ENCODE measurements at regions not wholly inside any gene's neighbourhood (a gene's known extent, or its start where the extent isn't known, plus 50 kb on each side); places are given as distances from the start of the nearest gene placed in this dataset.

DNA sequence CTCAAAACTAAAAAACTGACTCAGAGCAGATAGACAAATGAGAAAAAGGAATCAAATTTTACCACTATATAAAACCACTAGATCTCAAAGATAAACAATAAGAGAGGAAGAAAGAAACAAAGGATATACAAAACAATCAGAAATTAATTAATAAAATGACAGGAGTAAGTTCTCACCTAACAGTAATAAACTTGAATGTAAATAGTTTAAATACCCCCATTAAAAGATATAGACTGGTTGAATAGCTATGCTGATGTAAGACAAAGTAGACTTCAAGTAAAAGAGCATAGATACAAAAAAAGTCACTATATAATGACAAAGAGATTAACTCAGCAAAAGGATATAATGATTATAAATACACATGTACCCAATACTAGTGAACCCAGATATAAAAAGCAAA lies 72.3 kb upstream of the GNAZ start:
- DNase-seq (ENCODE audit: low read depth, low spot score), result no peak
- Histone ChIP-seq H3K36me3 (ENCODE audit: insufficient read depth, low read length) (no peaks in the 10 kb centered on the region), H3K9ac (ENCODE audit: insufficient read length) (no peak overlapping the region), H3K9me3 (ENCODE audit: low read depth, low read length) (no peaks in the 10 kb centered on the region; the same call in 1 of the 2 replicates), H3K27ac (no peak overlapping the region), H3K4me3 (no peak overlapping the region)
- TF ChIP-seq EZH2 (IDR thresholded peaks at IDR 0.05) (no peak), FOXP2 (optimal IDR thresholded peaks at IDR 0.05; ENCODE audit: control extremely low read depth, extremely low read length, insufficient read depth) (no peak), POLR2AphosphoS5 (IDR thresholded peaks at IDR 0.05; ENCODE audit: borderline replicate concordance, low read depth, low read length) (no peak)

DNA sequence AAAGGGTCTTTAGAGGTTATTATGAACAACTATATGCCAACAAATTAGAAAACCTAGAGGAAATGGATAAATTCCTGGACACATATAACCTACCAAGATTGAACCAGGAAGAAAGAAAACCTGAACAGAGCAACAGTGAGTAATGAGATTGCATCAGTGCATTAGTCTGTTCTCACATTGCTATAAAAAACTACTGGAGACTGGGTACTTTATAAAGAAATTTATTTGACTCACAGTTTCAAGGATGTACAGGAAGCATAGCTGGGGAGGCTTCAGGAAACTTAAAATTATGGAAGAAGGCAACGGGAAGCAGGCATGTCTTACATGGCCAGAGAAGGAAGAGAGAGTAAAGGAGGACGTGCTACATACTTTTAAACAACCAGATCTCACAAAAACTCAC lies 70.8 kb upstream of the GNAZ start:
- Histone ChIP-seq H3K36me3 (ENCODE audit: insufficient read depth, low read length) (no peaks in the 10 kb centered on the region), H3K9ac (ENCODE audit: insufficient read length) (no peak overlapping the region), H3K9me3 (ENCODE audit: low read depth, low read length) (no peaks in the 10 kb centered on the region; the same call in 1 of the 2 replicates), H3K4me3 (no peak overlapping the region), H3K27ac (no peak overlapping the region)
- TF ChIP-seq POLR2AphosphoS5 (IDR thresholded peaks at IDR 0.05; ENCODE audit: borderline replicate concordance, low read depth, low read length) (no peak), EZH2 (IDR thresholded peaks at IDR 0.05) (no peak), FOXP2 (optimal IDR thresholded peaks at IDR 0.05; ENCODE audit: control extremely low read depth, extremely low read length, insufficient read depth) (no peak)
- DNase-seq (ENCODE audit: low read depth, low spot score), result no peak

DNA sequence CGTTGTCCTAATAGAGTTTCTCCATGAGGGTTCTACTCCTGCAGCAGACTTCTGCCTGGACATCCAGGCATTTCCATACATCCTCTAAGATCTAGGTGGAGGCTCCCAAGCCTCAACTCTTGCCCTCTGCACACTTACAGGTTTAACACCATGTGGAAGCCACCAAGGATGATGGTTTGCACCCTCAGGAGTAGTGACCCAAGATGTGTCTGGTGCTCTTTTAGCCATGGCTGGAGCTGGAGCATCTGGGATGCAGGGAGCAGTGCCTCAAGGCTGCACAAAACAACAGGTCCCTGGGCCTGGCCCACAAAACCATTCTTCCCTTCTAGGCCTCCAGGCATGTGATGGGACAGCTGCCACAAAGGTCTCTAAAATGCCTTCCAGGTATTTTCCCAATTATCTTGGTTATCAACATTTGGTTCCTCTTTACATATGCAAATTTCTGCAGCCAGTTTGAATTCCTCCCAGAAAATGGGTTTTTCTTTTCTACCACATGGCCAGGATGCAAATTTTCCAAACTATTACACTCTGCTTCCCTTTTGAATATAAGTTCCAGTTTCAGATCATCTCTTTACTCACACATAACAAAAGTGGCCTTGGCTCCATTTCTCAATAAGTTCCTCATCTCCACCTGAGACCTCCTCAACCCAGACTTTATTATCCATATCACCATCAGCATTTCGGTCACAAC lies 69.5 kb upstream of the GNAZ start:
- no peak overlapping the region for H3K27ac ChIP-seq
- TF ChIP-seq POLR2AphosphoS5 (IDR thresholded peaks at IDR 0.05; ENCODE audit: borderline replicate concordance, low read depth, low read length) (no peak), EZH2 (IDR thresholded peaks at IDR 0.05) (no peak), FOXP2 (optimal IDR thresholded peaks at IDR 0.05; ENCODE audit: control extremely low read depth, extremely low read length, insufficient read depth) (no peak)
- no peaks in the 10 kb centered on the region for H3K36me3 ChIP-seq (ENCODE audit: insufficient read depth, low read length)
- H3K9me3 ChIP-seq (ENCODE audit: low read depth, low read length), result no peaks in the 10 kb centered on the region; the same call in 1 of the 2 replicates
- H3K9ac ChIP-seq (ENCODE audit: insufficient read length), result no peak overlapping the region
- DNase-seq (ENCODE audit: low read depth, low spot score), result no peak
- H3K4me3 ChIP-seq, result no peak overlapping the region

DNA sequence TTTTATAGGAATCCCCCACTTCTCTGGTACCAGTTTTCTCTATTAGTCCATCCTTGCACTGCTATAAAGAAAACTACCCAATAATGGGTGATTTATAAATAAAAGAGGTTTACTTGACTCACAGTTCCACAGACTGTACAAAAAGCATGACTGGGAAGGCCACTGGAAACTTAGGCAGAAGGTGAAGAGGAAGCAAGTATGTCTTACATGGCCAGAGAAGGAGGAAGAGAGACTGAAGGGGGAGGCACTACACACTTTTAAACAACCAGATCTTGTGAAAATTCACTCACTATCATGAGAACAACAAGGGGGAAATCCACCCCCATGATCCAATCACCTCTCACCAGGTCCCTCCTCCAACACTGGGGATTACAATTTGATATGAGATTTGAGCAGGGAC lies 68.9 kb upstream of the GNAZ start:
- Histone ChIP-seq H3K36me3 (ENCODE audit: insufficient read depth, low read length) (no peaks in the 10 kb centered on the region), H3K4me3 (no peak overlapping the region), H3K9me3 (ENCODE audit: low read depth, low read length) (no peaks in the 10 kb centered on the region; the same call in 1 of the 2 replicates), H3K27ac (no peak overlapping the region), H3K9ac (ENCODE audit: insufficient read length) (no peak overlapping the region)
- no peak for TF ChIP-seq FOXP2 (optimal IDR thresholded peaks at IDR 0.05; ENCODE audit: control extremely low read depth, extremely low read length, insufficient read depth)
- no peak for TF ChIP-seq EZH2 (IDR thresholded peaks at IDR 0.05)
- TF ChIP-seq POLR2AphosphoS5 (IDR thresholded peaks at IDR 0.05; ENCODE audit: borderline replicate concordance, low read depth, low read length), result no peak
- no peak for DNase-seq (ENCODE audit: low read depth, low spot score)

DNA sequence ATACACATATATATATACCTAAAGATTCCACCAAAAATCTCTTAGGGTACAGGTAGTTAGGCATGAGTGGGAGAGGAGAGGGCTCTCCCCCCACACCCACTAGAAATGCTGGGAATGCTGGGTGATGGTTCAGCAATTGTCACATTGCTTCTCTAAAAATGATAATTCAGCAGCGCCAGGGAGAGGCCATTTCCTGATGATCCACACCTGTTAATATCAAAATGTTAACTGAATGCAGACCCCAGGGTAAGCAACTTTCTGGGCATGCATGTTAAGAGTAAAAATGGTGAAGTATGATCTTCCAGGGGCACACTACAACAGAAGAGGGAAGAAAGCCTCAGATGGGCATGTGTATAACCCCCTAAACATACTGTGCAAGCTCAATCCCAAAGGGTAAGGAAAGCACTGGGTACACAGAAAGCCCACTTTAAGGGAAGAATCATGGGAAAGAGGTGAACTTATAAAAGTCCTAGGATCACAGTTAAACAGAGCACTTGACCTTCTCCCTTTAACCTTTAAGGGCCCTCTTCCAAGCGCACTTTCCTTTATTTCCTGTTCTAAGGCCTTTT lies 67.6 kb upstream of the GNAZ start:
- no peak overlapping the region for H3K9ac ChIP-seq (ENCODE audit: insufficient read length)
- DNase-seq (ENCODE audit: low read depth, low spot score), result no peak
- TF ChIP-seq POLR2AphosphoS5 (IDR thresholded peaks at IDR 0.05; ENCODE audit: borderline replicate concordance, low read depth, low read length) (no peak), EZH2 (IDR thresholded peaks at IDR 0.05) (no peak), FOXP2 (optimal IDR thresholded peaks at IDR 0.05; ENCODE audit: control extremely low read depth, extremely low read length, insufficient read depth) (no peak)
- no peak overlapping the region for H3K4me3 ChIP-seq
- H3K9me3 ChIP-seq (ENCODE audit: low read depth, low read length), result no peaks in the 10 kb centered on the region; the same call in 1 of the 2 replicates
- no peaks in the 10 kb centered on the region for H3K36me3 ChIP-seq (ENCODE audit: insufficient read depth, low read length)
- no peak overlapping the region for H3K27ac ChIP-seq

DNA sequence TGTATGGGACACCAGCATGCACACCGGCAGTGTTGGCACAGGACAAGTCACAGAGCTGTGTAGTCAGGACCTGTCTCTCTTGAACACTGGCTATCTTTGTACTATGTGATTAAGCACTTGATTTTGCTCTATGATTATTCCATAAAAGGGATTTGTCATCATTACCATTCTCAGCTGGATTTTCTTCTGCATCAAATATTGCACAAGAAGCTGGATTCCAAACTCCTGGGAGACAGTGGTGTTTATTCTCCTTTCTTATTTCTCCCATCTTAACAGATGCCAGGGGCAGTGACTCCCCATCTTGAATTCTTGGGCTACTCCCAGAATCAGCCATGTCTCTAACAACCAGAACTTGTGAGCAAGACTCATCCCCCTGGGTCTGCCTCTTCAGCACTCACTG lies 62.5 kb upstream of the GNAZ start:
- DNase-seq (ENCODE audit: low read depth, low spot score), result no peak
- no peaks in the 10 kb centered on the region for H3K9me3 ChIP-seq (ENCODE audit: low read depth, low read length)
- H3K27ac ChIP-seq, result no peak overlapping the region
- no peaks in the 10 kb centered on the region for H3K36me3 ChIP-seq (ENCODE audit: insufficient read depth, low read length)
- TF ChIP-seq EZH2 (IDR thresholded peaks at IDR 0.05), result no peak
- TF ChIP-seq POLR2AphosphoS5 (IDR thresholded peaks at IDR 0.05; ENCODE audit: borderline replicate concordance, low read depth, low read length), result no peak
- no peak overlapping the region for H3K4me3 ChIP-seq
- no peak overlapping the region for H3K9ac ChIP-seq (ENCODE audit: insufficient read length)

DNA sequence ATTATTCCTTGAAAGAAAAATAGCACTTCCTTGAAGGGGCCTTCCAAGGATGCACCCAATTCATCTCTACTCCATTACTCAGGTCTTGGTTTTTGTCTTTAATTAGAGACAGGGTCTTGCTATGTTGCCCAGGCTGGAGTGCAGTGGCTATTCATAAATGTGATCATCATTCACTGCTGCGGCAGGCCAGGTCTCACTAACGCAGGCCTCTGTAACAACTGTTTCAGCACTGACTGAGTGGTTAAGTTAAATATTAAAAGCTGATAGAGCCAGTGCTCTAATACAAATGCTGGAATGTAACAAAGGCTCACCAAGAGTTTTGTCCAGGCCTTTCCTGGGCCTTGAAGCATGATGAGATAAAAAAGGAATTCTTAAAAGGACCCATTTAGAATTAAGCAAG lies 61.4 kb upstream of the GNAZ start:
- Histone ChIP-seq H3K9me3 (ENCODE audit: low read depth, low read length) (no peaks in the 10 kb centered on the region), H3K27ac (no peak overlapping the region), H3K4me3 (no peak overlapping the region), H3K9ac (ENCODE audit: insufficient read length) (no peak overlapping the region), H3K36me3 (ENCODE audit: insufficient read depth, low read length) (no peaks in the 10 kb centered on the region)
- DNase-seq (ENCODE audit: low read depth, low spot score), result no peak
- TF ChIP-seq FOXP2 (optimal IDR thresholded peaks at IDR 0.05; ENCODE audit: control extremely low read depth, extremely low read length, insufficient read depth) (no peak), POLR2AphosphoS5 (IDR thresholded peaks at IDR 0.05; ENCODE audit: borderline replicate concordance, low read depth, low read length) (no peak), EZH2 (IDR thresholded peaks at IDR 0.05) (no peak)
